HUES48 (cell line): ENCODE measurements at regions not wholly inside any gene's neighbourhood (a gene's known extent, or its start where the extent isn't known, plus 50 kb on each side); places are given as distances from the start of the nearest gene placed in this dataset.

Experiments
- H3K27ac ChIP-seq: one replicate; pipeline ENCODE4 v1.7.0; 2013; ENCODE audit warnings: low read depth, low read length, inconsistent platforms
- H3K27me3 ChIP-seq: 2 replicates; pipeline ENCODE4 v1.6.1; 2013; ENCODE audit warnings: mild to moderate bottlenecking, low read length; ENCODE audit not compliant: control insufficient read depth, insufficient read depth
- H3K36me3 ChIP-seq: 2 replicates; pipeline ENCODE4 v1.6.1; 2013; ENCODE audit warnings: low read length; ENCODE audit not compliant: control insufficient read depth, insufficient read depth
- H3K4me1 ChIP-seq: 2 replicates; pipeline ENCODE4 v1.6.1; 2013; ENCODE audit warnings: mild to moderate bottlenecking, low read length; ENCODE audit not compliant: control insufficient read depth, insufficient read depth
- H3K4me3 ChIP-seq: 2 replicates; pipeline ENCODE4 v1.5.1; 2013; ENCODE audit warnings: mild to moderate bottlenecking, low read depth, low read length
- H3K9ac ChIP-seq: 2 replicates; pipeline ENCODE4 v1.6.1; 2013; ENCODE audit warnings: mild to moderate bottlenecking, low read depth, low read length, moderate library complexity
- H3K9me3 ChIP-seq: 2 replicates; pipeline ENCODE4 v1.6.1; 2013; ENCODE audit warnings: low read length; ENCODE audit not compliant: control insufficient read depth, insufficient read depth

- Histone ChIP-seq H3K4me1 (no peaks in the 10 kb centered on the region), H3K9ac (no peak overlapping the region), H3K27ac (no peak overlapping the region), H3K36me3 (no peaks in the 10 kb centered on the region), H3K9me3 (no peaks in the 10 kb centered on the region), H3K27me3 (no peaks in the 10 kb centered on the region), H3K4me3 (no peak overlapping the region)
Measured at GRCh38 chrX:7789200-7789599, 53.8 kb upstream of the VCX start.

GRCh38 chrX:7788334-7788733, 54.6 kb upstream of the VCX start:
- Histone ChIP-seq H3K4me3 (no peak overlapping the region), H3K36me3 (no peaks in the 10 kb centered on the region), H3K27ac (no peak overlapping the region), H3K9me3 (no peaks in the 10 kb centered on the region), H3K9ac (no peak overlapping the region), H3K27me3 (no peaks in the 10 kb centered on the region), H3K4me1 (no peaks in the 10 kb centered on the region)

GRCh38 chrX:7787714-7788113, 55.3 kb upstream of the VCX start:
- H3K4me1 ChIP-seq, result no peaks in the 10 kb centered on the region
- no peak overlapping the region for H3K4me3 ChIP-seq
- no peak overlapping the region for H3K9ac ChIP-seq
- H3K9me3 ChIP-seq, result no peaks in the 10 kb centered on the region
- H3K36me3 ChIP-seq, result no peaks in the 10 kb centered on the region
- no peaks in the 10 kb centered on the region for H3K27me3 ChIP-seq
- no peak overlapping the region for H3K27ac ChIP-seq

- Histone ChIP-seq H3K27ac (no peak overlapping the region), H3K9ac (no peak overlapping the region), H3K9me3 (no peaks in the 10 kb centered on the region), H3K4me3 (no peak overlapping the region), H3K36me3 (no peaks in the 10 kb centered on the region), H3K4me1 (no peaks in the 10 kb centered on the region), H3K27me3 (no peaks in the 10 kb centered on the region)
Measured at GRCh38 chrX:7784580-7784979, 58.4 kb upstream of the VCX start.

DNA sequence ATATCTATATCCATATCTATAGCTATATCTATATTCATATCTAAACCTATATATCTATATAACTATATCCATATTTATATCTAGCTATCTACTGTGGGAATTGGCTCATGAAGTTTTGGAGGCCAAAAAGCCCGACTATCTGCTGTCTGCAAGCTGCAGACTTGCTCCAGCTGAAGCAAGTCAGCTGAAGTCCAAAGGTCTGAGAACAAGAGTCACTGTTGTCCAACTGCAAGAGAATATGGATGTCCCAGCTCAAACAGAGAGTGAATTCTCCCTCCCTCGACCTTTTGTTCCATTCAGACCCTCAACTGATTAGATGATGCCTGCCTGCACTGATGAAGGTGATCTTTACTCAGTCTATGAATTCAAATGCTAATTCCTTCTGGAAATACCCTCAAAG, 63.3 kb upstream of the VCX start:
- Histone ChIP-seq H3K4me3 (no peak overlapping the region), H3K36me3 (no peaks in the 10 kb centered on the region), H3K27me3 (no peaks in the 10 kb centered on the region), H3K9ac (no peak overlapping the region), H3K9me3 (no peaks in the 10 kb centered on the region), H3K4me1 (no peaks in the 10 kb centered on the region), H3K27ac (no peak overlapping the region)

- no peaks in the 10 kb centered on the region for H3K9me3 ChIP-seq
- no peaks in the 10 kb centered on the region for H3K36me3 ChIP-seq
- H3K27ac ChIP-seq, result no peak overlapping the region
- no peak overlapping the region for H3K9ac ChIP-seq
- no peak overlapping the region for H3K4me3 ChIP-seq
- H3K27me3 ChIP-seq, result no peaks in the 10 kb centered on the region
- H3K4me1 ChIP-seq, result no peaks in the 10 kb centered on the region
Measured at GRCh38 chrX:7775987-7776386, 67.0 kb upstream of the VCX start.

GRCh38 chrX:7771788-7772438, 71.1 kb upstream of the VCX start:
- no peaks in the 10 kb centered on the region for H3K36me3 ChIP-seq
- H3K9ac ChIP-seq, result no peak overlapping the region
- no peak overlapping the region for H3K27ac ChIP-seq
- no peaks in the 10 kb centered on the region for H3K4me1 ChIP-seq
- H3K9me3 ChIP-seq, result peaks cover 5% of the 10 kb centered on the region; the same call in 1 of the 2 replicates
- no peaks in the 10 kb centered on the region for H3K27me3 ChIP-seq
- H3K4me3 ChIP-seq, result no peak overlapping the region

GRCh38 chrX:7759830-7760229, 83.1 kb upstream of the VCX start:
- no peak overlapping the region for H3K27ac ChIP-seq
- H3K9me3 ChIP-seq, result no peaks in the 10 kb centered on the region
- no peaks in the 10 kb centered on the region for H3K36me3 ChIP-seq
- no peaks in the 10 kb centered on the region for H3K4me1 ChIP-seq
- no peaks in the 10 kb centered on the region for H3K27me3 ChIP-seq
- H3K9ac ChIP-seq, result no peak overlapping the region
- H3K4me3 ChIP-seq, result no peak overlapping the region

GRCh38 chrX:7746856-7747255, 96.1 kb upstream of the VCX start:
- Histone ChIP-seq H3K27ac (no peak overlapping the region), H3K9me3 (no peaks in the 10 kb centered on the region), H3K27me3 (no peaks in the 10 kb centered on the region), H3K4me1 (no peaks in the 10 kb centered on the region), H3K4me3 (no peak overlapping the region), H3K9ac (no peak overlapping the region), H3K36me3 (no peaks in the 10 kb centered on the region)

GRCh38 chrX:7730071-7730470, 112.9 kb upstream of the VCX start:
- Histone ChIP-seq H3K4me3 (no peak overlapping the region), H3K27me3 (no peaks in the 10 kb centered on the region; the same call in 1 of the 2 replicates), H3K9me3 (no peaks in the 10 kb centered on the region), H3K9ac (no peak overlapping the region), H3K27ac (no peak overlapping the region), H3K36me3 (no peaks in the 10 kb centered on the region), H3K4me1 (no peaks in the 10 kb centered on the region)

DNA sequence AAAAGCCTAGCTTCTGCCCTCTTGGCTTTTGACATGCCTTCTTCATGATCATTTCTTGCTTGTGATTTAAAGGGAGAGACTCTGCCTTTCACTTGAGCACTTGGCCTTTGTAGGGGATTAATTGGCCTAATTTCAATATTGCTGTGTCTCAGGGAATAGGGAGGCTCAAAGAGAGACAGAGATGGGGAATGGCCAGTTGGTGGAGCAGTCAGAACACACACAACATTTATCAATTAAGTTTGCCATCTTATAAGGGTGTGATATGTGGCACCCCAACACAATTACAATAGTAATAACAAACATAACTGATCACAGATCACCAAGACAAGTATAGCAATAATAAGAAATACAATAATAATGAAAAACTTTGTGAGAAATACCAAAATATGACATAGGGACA, 122.5 kb upstream of the VCX start:
- Histone ChIP-seq H3K4me3 (no peak overlapping the region), H3K36me3 (no peaks in the 10 kb centered on the region), H3K27ac (no peak overlapping the region), H3K9me3 (no peaks in the 10 kb centered on the region), H3K4me1 (peaks cover 6% of the 10 kb centered on the region), H3K9ac (no peak overlapping the region), H3K27me3 (no peaks in the 10 kb centered on the region; the same call in 1 of the 2 replicates)
